KG1 (cell line): ENCODE measurements at regions not wholly inside any gene's neighbourhood (a gene's known extent, or its start where the extent isn't known, plus 50 kb on each side); places are given as distances from the start of the nearest gene placed in this dataset.

Experiments
- DNase-seq: peaks from one replicate; lab custom pipeline; 2025; lab: John Stamatoyannopoulos, UW

DNA sequence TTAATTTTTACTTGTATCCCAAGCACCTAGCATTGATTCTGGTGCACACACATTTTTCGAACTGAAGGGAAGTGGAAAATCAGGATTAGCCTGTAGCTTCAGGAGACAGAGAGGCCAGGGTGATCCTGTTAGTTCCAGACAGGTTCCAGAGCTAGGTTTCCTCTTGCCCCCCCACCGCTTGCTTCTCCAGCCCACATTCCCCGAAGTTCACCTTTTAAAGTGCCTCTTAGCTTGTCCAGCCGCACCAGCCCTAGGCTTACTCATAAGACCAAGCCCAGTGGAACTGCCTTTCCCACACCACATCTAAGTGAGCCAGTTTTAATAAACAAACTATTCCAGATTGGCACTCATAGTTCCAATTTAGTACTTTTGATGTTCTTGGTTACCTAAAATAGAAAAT, 898.6 kb upstream of the KLHL29 start:
- DNase-seq: no peak

DNA sequence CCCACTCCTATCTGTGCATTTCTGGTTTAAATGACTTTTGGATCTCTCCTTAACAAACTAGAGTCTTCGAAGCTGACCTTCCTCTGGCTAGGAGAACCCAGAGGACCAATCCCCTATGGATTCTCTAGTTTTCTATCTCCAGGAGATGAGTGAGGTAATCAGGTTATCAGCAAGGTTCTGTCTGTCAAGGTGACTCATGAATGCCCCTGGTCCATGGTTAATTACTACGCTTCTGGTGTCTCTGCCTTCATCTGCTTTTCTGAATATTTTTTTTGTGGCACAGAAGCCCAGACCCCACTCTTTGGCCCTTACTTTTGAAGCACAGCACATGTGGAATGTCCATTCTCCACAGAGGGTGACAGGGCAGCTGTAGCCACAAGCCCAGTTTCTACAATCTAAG, 897.9 kb upstream of the KLHL29 start:
- DNase-seq: no peak

DNA sequence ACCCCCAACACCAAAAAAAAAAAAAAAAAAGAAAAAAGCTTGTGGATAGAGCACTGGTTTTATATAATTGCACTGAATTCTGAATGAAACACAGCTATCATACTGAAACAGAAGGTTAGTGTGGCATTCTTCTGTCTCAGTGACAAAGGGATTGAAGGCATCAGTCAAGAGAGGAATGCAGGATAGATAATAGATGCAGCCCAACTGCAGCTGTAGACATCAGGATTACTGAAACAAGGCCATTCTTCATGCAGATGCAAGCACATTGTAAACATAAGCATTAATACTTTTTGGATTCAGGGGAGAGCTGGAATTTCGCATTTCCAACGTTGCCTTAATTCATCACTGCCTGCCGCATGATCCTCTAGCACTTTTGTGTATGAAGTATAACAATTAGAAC, 897.4 kb upstream of the KLHL29 start:
- no peak for DNase-seq

DNA sequence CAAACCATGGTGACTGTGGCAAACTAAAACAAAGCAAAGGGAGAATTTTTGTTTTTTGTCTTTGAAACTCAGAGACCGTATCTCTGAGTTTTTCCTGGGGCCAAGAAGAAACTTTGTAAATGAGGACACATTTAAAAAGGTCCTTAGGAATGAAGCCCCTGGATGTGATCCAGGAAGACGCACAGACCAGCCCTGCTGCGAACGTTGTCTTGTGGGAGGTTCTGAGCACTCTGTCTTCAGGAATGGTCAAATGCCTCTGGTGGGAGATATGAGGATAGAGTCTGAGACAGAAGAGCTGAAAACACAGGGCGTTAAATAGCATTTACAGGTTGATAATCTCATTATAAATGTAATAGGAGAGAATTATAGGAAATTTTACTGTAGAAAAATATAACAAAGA, 893.5 kb upstream of the KLHL29 start:
- DNase-seq: no peak

DNA sequence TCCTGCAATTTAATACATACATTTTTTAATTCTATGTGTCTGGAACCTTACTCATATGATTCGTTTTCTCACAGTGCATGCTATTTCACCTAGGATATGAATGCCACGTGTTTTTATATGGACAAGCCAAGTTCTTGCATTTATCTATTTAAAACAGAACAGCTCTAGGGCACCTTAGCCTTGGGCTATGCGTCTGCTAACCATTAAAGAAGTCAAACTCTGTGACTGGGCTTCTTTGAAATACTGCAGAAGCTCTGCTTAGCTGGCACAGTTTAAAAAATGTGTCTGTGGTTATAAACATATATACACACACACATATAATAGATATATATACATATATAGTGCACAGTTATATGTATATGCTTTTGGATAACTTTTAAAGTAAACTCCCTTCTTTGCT, 890.8 kb upstream of the KLHL29 start:
- DNase-seq: no peak

DNA sequence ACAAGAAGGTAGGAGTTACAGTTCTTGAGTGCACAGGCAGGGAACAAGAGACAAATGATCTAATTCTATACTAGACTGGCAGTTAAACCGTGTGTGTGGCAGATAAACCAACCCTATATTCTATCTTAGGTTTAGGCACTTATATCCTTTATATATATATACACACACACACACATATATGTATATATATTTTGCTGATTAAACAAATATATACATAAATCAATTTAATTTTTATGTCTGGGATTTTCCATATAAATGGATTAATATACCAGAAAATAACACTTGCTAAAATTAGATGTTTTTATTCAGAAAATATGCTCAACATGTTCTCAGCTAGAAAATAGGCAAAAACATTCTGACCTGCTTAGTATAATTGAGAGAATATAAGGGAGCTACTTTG, 887.9 kb upstream of the KLHL29 start:
- no peak for DNase-seq

DNA sequence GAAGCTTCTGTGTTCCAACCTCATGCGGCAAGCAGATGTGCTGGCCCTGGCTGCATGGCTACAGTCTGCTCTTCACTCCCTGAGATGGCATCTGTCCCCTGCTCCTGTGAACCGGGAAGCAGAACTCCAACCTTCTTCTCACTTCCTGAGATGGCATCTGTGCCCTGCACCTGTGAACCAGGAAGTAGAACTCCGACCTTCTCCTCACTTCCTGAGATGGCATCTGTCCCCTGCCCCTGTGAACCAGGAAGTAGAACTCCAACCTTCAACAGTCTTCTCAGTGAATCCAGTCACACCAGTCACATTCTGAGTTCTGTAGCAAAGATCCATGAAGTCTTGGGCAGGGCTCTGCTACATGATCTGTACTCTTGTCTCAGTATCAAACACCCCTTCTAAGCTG, 887.2 kb upstream of the KLHL29 start:
- no peak for DNase-seq

DNA sequence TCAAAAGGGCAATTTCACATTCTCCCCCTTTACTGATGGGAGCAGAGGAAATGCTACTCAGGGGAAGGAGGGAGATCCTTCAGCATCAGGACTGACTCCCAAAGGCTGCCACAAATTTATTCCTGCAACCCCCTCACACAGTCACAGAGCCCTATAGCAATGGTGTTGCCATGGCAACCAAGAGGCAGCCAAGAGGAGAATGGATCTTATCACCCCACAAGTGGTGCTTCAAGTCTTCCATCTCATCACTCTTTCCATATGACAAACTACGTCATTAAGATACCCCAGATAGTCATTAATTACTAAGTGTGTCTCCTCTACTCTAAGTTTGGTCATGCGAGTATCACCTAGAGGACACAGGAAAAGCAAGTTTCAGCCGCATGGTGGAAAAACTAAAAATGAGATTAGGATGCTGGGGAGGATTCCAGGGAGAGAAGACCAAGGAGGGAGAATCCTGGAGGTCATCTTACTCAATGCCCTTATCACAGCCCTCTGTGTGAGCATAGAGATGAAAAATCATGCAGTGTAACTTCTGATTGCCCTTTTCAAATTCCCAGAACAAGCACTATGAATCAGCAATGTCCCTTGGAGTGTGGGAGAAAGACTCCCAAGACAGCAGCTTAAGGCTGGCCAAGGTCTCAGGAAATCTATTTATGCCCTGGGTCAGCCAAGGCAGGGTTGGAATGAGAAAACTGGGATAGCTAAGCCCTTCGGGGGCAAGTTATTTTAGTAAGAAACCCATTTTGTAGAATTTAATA, 885.7 kb upstream of the KLHL29 start:
- no peak for DNase-seq

DNA sequence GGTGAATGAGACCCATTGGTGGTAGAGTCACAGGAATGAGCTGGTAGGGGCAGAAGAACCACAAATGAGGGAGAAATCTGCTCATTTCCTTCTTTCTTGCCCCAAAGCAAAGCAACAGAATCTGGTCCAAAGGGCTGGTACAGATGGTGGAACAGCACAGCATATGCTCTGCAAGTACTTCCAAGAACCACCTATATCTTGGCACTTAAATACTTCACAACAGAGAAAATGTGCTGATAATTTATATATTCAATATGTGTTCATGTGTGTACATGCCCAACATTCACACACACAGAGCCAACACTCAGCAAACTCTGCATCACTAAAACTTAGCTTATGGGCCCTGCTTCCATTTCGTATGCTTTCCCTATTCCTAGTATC, 884.4 kb upstream of the KLHL29 start:
- no peak for DNase-seq

DNA sequence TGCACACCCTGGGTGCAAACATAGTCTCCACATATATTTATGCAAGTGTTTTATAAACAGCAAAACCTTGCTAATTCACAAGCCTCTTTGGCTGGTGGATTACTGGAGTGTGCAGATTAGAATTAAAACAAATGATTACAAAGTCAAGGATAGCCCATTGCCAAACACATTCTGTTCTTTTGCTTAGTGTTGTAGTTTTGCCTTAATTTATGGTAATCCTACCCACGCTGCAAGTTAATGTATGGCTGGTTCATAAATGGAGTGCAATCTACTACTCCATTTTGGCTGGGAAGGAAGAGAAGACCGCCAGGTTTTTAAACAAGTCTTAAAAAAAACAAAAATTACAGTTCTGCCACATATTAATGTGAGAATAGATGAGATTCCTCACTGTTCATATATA, 883.1 kb upstream of the KLHL29 start:
- no peak for DNase-seq

DNA sequence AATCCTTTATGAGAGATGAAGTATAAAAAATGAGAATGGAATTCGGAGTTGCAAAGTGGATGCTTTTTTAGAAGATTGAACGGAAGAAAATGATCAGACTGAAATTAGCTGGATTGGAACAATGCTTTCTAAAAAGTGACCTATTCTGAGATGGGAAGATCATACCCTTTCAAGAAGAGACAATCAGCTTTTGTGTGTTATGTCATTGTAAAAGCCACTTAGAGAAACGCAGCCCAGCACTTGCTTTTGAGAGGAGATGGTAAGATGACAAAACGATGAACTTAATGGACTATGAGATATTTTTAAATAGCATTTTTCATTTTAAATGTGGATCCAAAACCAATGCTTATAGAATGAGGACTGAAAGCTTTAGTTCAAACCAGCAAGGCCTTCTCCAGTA, 871.4 kb upstream of the KLHL29 start:
- no peak for DNase-seq

DNA sequence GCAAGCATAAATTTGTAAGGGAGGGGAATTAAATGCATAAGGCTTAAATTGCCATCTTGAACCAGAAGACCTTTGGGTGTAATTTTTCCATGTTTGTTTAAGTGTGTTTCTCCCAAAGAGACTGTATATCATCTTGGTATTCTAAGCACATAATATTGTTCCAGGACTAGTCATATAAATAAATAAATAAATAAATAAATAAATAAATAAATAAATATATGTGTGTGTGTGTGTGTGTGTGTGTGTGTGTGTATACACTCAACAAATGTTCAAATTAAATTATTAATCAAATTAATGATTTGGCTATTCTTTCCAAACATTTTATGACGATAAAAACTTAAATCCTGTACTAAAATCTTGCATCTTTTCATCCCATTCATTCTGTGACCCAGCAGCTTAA, 867.8 kb upstream of the KLHL29 start:
- DNase-seq: no peak

DNA sequence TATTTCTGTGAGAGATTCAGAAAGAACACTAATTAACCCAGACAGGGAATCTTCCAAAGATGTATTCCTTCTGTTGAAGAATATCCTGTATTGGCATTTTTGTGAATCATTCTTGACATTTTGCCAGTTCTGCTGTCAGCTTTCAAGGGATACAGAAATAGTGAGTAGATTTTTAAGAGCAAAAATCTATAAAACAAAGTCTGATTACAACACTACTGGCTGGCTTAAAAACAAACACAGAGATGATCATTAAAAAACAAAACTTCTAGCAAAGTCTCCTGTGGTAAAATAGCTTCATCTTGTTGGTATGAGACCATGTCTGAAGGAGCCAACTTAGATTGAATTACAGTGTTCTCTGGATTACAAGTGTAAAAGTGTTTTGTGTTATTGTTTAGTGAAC, 866.3 kb upstream of the KLHL29 start:
- DNase-seq: no peak

DNA sequence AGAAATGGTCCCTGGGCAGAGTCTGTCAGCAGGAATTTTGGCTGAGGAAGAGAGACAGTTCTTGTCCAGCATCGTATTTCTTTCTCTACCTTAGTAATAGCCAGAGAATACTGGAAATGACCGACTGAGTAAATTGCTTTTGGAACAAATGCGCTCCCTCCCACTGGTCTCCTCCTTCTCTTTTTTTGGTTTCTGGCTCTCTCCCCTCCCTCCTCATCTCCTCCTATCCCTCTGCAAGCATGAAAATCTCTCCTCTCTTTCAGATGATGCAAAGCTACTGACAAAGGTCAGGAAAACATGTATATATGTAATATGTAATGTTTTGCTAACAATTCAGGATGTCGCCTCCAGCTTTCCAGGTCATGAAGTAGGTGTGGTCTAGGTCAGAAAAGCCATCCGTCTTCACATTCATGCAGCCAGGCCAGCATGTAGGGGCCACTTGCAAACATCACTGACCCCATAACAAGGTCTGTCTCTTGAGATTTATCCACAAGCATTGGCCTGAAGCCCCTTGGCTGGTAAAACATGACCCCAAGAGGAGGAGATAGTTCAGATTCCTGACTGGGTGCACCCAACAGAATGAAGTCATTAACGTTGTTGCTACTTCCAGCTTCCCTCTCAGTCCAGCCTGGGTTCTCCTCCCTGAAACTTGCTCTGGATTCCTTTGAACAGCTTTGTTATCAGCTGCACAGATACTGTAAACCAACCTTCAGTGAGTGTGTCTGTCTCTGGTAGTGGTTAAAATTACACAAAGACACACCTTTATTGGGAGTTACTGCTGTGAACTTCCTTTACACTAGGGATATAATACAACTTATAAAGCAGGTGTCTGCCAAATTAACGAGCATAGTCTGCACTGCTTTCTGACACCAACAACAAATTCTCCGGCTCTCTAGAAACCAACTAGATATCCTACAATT, 864.4 kb upstream of the KLHL29 start:
- DNase-seq: no peak

DNA sequence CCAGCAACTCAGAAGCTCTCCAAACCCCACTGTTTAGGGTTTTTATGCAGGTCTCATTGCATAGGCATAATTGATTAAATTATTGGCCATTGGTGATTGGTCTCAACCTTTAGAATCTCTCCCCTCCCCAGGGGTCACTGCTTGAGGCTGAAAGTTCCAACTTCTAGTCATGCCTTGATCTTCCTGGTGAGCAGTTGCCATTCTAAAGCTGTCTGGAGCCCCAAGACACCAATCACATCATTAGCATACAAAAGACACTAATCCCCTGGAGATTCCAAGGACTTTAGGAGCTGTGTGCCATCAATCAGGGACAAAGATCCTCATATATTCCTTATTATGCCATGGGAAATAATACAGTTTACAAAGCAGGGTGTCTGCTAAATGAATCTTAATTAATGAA, 863.4 kb upstream of the KLHL29 start:
- no peak for DNase-seq

DNA sequence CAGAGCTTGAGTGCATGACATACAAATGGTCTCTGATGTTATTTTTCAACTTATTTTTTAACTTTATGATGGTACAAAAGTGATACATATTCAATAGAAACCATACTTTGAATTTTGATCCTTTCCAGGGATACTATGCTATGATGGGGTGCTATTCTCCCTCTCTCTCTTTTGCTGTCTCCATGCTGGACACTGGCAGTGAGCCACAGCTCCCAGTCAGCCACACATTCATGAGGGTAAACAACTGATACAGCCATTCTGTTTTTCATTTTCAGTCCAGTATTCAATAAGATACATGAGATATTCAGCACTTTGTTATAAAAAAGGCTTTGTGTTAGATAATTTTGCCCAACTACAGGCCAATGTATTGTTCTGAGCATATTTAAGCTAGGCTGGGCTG, 859.3 kb upstream of the KLHL29 start:
- no peak for DNase-seq

DNA sequence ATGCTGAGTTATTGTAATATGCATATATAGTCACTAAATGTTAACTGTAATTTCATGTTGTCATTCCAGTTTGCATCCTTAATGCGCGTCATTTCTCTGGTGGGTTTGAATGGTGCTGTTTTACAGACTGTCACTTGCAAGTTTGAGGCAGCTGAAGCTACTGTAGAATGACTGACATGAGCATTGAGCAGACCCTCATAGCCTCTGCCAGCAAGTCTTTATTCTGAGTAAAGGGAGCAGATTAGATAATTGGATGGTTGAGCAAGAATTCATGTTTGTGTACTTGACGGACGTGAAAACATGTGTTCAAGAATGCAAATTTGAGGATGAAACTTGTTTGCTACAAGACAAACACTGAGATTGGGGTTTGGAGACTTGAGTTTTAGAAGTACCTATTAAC, 854.8 kb upstream of the KLHL29 start:
- DNase-seq: no peak

DNA sequence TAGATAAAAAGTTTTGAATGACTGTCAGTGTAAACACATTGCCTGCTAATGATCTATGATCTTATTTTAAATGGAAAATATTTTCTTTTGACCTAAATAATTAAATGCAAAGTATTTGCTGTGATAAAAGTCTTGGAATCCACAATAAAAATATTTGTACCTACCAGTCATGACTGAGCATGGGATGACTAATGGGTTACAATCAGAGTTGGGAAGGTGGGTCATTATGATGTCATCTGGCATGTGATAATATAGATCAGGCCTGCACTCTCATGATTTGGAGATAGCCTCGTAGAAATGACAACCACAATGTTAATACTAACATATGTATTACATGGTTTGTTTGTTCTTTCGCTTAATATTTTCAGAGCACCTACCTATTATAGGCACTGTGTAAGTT, 848.8 kb upstream of the KLHL29 start:
- no peak for DNase-seq

DNA sequence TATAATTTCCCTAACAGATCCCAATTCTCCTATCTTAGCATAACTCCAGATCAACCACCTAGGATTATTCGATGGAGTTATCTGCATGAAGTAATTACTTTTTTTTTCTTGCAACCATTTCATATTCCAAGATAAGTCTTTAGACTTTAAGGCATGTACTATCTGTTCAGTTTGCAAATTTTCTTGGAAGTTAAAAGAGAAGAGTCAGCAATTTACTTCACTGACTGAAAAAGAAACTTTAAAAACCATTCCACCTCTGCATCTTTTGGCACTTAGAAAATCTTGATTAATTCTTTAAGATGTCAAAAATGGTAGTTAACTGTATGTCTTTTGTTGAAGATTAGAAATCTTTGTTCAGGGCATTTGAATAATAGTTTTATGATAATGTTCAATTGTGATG, 830.5 kb upstream of the KLHL29 start:
- no peak for DNase-seq

DNA sequence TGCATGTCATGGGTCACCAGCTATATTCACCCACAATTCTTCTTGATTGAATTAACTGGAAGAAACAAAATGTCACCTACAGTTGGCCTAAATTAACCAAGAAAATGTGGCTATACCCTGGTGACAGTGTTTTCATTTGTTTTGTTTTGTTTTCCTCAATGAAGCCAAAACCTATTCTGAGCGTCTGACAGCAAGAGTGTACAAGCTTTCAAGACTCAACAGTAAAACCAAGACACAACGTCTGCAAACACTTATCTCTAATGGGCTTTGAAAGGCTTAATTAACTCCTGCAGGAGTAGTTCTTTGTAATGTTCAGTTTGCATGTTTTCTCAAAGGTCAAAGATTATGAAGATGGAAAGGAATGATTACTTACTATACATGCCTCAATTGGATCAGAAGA, 827.6 kb upstream of the KLHL29 start:
- no peak for DNase-seq

DNA sequence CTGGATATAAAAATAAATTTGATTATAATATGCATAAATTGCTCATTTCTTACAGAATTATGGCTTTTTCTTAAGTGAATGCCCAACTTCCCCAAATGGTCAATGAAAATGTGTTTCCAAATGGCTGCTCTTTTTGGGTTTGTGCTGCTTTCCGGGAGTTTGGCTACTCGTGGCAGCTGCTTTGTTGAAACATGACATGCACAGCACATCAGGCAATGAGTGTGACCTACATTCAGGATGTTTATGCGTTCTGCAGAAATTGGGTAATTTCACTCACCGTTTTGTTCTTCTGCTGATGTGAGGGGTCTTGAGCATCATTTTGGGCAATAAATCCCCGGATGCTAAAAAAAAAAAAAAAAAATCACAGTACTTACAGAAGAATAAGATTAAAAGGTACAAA, 825.0 kb upstream of the KLHL29 start:
- no peak for DNase-seq

DNA sequence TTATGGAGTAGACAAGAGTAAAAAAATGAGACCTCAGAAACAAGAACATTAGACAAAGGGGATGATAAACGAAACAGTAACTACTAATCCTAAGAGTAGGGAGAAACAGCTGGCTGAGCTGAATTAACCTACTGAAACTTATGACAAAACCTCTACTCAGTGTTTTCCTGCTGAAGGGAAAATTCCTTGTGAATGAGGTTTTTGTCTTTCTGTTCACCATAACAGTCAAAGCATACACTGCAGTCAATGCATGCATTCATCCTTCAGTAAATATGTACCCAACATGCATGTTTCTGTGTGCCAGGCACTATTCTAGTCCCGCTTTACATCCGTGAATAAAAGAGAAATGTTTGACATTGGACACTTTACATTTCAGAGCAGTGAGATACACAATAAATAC, 805.6 kb upstream of the KLHL29 start:
- DNase-seq: no peak

DNA sequence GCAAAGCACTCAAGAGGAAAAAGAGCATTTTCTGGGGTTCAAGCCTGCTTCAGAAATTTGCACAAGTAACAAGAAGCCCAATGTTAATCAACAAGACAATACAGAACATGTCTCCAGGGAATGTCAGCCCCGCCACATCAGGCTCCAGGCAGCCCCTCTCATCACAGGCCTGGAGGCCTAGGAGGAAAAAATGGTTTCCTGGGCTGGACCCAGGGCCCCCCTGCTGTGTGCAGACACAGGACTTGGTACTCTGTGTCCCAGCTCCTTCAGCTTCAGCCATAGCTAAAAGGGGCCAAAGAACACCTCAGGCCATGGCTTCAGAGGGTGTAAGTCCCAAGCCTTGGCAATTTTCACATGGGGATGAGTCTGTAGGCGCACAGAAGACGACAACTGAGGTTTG, 802.9 kb upstream of the KLHL29 start:
- DNase-seq: no peak

DNA sequence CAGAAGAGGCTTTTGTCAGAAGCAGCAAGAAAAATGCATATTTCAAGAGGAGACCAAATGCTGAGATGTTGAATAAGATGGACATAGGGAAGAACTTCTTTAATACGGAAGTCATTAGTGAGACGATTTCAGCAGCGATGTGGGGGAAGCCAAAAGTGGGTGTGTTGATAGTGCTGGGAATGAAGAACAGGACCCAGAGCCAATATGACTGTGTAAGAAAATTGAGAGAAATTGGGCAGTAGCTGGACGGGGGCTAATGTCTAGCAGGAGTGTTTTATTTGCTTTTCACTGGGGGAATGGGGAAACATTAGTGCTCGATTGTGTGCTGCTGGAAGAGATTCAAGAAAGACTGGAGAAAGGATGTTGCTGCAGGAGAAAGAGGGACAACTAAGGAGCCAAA, 788.7 kb upstream of the KLHL29 start:
- no peak for DNase-seq
